ENCODE measurements at regions not wholly inside any gene's neighbourhood (a gene's known extent, or its start where the extent isn't known, plus 50 kb on each side); places are given as distances from the start of the nearest gene placed in this dataset.
A peak's percentile ranks its signal among the peaks of the same experiment; 100 is the strongest.

DNA sequence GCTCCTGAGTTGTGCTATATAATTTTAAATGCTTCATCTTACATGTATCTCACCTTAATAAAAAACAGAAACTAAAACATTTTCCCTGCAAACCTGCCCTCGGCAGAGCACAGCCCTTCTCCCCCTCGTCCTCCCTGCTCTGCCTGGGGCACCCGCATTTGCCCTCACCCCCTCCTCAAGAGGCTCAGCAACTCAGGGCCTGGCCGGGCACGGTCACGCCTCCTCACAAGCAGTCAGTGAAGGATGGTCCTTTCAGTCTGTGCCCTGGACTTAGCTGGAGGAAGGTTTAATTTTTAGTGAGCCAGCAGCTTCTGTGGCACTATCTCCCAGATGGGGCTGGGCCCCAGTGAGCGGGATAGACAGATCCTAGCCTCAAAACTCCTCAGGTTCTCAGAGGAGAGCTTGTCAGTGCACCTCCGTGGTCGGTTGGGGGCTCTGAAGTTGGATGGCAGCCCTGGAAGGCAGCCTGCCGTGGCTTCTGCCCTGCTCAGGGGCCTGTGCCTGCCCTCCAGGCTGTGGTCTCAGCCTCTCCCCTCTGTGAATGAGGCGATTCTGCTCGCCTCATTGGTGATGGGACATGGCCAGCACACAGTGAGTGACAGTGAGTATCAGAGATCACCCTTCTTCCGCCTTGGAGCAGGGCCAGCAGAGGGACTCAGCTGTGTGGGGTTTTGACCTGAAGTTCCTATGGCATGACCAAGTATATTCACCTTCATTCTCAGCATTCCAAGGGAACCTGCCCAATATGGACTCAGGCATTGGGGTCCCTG, 56.3 kb upstream of the AFF3 start:
- DNase-seq (ENCODE audit: low spot score in 2 of 2), result peak in 1 of 2 donors; percentile 79
- WGBS, 2 donors, result 71 to 77% methylated on average over 11 to 12 of the region's 13 CpGs
- H3K4me3 ChIP-seq (ENCODE audit: low read depth, poor library complexity, severe bottlenecking), result no peak overlapping the region
- intact Hi-C loops (cut with DNase I; ENCODE audit: low total_unique reads), result no loop called here
- TF ChIP-seq, protein P1, sequence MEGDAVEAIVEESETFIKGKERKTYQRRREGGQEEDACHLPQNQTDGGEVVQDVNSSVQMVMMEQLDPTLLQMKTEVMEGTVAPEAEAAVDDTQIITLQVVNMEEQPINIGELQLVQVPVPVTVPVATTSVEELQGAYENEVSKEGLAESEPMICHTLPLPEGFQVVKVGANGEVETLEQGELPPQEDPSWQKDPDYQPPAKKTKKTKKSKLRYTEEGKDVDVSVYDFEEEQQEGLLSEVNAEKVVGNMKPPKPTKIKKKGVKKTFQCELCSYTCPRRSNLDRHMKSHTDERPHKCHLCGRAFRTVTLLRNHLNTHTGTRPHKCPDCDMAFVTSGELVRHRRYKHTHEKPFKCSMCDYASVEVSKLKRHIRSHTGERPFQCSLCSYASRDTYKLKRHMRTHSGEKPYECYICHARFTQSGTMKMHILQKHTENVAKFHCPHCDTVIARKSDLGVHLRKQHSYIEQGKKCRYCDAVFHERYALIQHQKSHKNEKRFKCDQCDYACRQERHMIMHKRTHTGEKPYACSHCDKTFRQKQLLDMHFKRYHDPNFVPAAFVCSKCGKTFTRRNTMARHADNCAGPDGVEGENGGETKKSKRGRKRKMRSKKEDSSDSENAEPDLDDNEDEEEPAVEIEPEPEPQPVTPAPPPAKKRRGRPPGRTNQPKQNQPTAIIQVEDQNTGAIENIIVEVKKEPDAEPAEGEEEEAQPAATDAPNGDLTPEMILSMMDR (IDR thresholded peaks at IDR 0.05), result no peak
- no peak for TF ChIP-seq POLR2A (IDR thresholded peaks at IDR 0.05)

DNA sequence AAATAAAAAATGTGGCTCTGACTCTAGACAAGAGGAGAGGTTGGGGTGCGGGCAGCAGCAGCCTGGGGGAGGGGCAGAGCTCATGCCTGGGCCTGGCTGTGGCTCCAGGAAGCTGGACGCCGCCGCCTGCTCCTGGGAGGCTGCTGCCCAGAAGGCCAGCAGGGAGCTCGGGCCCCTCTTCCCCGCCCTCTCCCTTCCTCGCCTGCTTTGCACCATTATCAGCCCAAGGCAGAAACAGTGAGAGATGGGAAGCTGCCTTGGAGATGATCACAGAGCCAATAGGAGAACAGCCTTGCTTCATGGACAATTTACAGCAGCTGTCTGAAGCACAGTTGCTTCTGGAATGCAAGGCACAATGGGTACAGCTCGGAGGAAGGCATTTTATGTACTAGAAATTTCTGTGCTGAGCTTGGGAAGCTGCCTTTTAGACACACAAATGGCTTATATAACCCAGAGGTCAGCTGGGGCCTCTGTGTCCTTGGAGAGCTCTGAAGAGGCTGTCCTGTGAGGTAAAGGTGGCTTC, 55.3 kb upstream of the AFF3 start:
- intact Hi-C loops (cut with DNase I; ENCODE audit: low total_unique reads), result no loop called here
- WGBS, 2 donors, result 17 to 26% methylated on average over 8 of the region's 8 CpGs
- H3K4me3 ChIP-seq (ENCODE audit: low read depth, poor library complexity, severe bottlenecking), result no peak overlapping the region
- DNase-seq (ENCODE audit: low spot score in 2 of 2), result peak in 1 of 2 donors; percentile 85
- TF ChIP-seq, protein P1 (IDR thresholded peaks at IDR 0.05), result no peak

DNA sequence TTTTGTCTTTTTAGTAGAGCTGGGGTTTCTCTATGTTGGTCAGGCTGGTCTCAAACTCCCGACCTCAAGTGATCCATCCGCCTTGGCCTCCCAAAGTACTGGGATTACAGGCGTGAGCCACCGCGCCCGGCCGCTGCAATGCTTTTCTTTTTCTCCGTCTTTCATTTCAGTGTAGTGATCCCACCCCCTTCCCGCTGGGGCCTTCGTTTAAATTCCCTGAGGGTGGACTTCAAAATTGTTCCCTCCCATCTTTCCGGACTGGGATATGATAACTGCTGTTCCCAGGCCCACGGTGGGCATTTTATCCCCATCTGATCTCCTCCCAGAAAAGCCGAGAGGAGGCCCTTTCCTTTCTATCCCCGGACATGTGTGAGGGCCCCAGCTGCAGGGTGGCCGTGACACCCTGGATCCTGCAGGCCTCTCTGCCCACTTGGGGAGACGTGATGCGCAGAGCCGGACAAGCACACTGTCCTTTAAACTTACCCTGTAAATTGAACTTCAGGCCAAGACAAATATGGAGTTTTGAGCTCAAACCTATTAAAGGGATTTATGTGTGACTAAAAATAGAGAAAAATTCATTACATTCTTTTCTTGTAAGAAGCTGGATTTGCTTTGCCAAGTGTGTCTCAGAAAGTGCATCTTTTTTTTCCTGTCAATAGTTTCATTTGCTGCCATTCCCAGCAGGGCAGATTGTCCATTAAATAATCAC, 54.5 kb upstream of the AFF3 start:
- H3K4me3 ChIP-seq (ENCODE audit: low read depth, poor library complexity, severe bottlenecking), result no peak overlapping the region
- peak in 1 of 2 donors; percentile 50 for DNase-seq (ENCODE audit: low spot score in 2 of 2)
- intact Hi-C loops (cut with DNase I; ENCODE audit: low total_unique reads), result no loop called here
- TF ChIP-seq, protein P1 (IDR thresholded peaks at IDR 0.05), result no peak
- no peak for TF ChIP-seq POLR2A (IDR thresholded peaks at IDR 0.05)
- 76 to 80% methylated on average over 18 of the region's 18 CpGs for WGBS, 2 donors

DNA sequence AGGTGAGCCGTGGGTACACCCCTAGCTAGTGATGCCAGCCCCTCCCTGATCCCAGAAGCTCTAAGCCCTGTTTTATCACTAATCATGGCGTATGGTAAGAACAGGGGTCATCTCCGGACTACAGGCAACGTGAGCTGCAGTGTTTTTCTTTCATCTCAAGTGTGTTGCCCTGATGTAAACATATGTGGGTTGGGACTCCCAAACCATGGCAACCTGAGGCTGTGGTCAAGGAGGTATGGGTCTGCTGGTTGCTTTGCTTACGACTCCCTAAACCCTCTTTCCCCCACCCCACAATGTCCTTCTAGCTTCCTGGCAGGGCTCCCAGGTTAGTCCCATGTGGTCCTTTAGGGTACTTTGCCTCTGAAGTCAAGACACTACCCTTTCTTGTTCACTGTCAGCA, 53.6 kb upstream of the AFF3 start:
- DNase-seq (ENCODE audit: low spot score in 2 of 2), result no peak
- intact Hi-C loops (cut with DNase I; ENCODE audit: low total_unique reads), result no loop called here
- WGBS, 2 donors, result 82 to 83% methylated on average over 5 of the region's 5 CpGs
- TF ChIP-seq POLR2A (IDR thresholded peaks at IDR 0.05), result no peak
- TF ChIP-seq, protein P1 (IDR thresholded peaks at IDR 0.05), result no peak
- no peak overlapping the region for H3K4me3 ChIP-seq (ENCODE audit: low read depth, poor library complexity, severe bottlenecking)

DNA sequence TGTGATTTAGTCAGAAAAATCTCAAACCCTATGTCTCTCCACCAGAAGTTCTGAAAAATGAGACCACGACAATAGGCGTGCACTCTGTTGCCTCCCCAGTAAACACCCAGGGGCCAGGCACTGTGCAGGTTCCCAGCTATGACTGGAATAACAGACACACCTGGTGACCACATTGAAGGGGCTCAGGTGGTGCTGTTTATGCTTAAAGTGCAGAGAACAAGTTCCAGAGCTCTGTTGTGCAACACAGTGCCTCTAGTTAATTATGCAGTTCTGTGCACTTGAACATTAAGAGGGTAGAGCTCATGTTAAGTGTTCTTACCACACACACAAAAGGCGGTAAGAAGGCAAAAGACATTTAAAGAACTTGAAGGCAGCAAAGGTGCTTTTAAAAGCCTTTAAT, 52.6 kb upstream of the AFF3 start:
- DNase-seq (ENCODE audit: low spot score in 2 of 2), result peak in 1 of 2 donors; percentile 53
- intact Hi-C loops (cut with DNase I; ENCODE audit: low total_unique reads), result no loop called here
- H3K4me3 ChIP-seq (ENCODE audit: low read depth, poor library complexity, severe bottlenecking), result no peak overlapping the region
- TF ChIP-seq, protein P1 (IDR thresholded peaks at IDR 0.05), result no peak
- no peak for TF ChIP-seq POLR2A (IDR thresholded peaks at IDR 0.05)
- WGBS, 2 donors, result 90 to 92% methylated on average over 3 of the region's 3 CpGs
